Uterus (tissue), 3 donors: ENCODE measurements at regions not wholly inside any gene's neighbourhood (a gene's known extent, or its start where the extent isn't known, plus 50 kb on each side); places are given as distances from the start of the nearest gene placed in this dataset.

ENCODE experiments used
- DNase-seq, 2 donors: peaks; one replicate each; pipeline ENCODE4 v3.0.0-alpha.2; 2019 to 2020
- H3K27ac ChIP-seq, 2 donors: fragments of 200-600 bp; sonication (generic); 1 replicate in 1 of 2; 2 replicates in 1 of 2; pipeline ENCODE4 v1.5.1; 2016 to 2018
- H3K27me3 ChIP-seq, 2 donors: fragments of 200-600 bp; sonication (generic); one replicate each; pipeline ENCODE4 v1.5.1; 2018 to 2019; ENCODE audit warnings: control low read depth in 1 of 2
- H3K36me3 ChIP-seq, 2 donors: fragments of 200-600 bp; sonication (generic); one replicate each; pipeline ENCODE4 v1.5.1; 2019; ENCODE audit warnings: control low read depth in 1 of 2
- H3K4me1 ChIP-seq, 2 donors: fragments of 200-600 bp; sonication (generic); one replicate each; pipeline ENCODE4 v1.5.1; 2018 to 2019; ENCODE audit warnings: control low read depth in 1 of 2
- H3K4me3 ChIP-seq, 2 donors: fragments of 200-600 bp; sonication (generic); 1 replicate in 1 of 2; 2 replicates in 1 of 2; pipeline ENCODE4 v1.5.1; 2018 to 2019; ENCODE audit warnings: mild to moderate bottlenecking in 1 of 2
- H3K9me3 ChIP-seq, 2 donors: fragments of 200-600 bp; sonication (generic); one replicate each; pipeline ENCODE4 v1.5.1; 2019; ENCODE audit warnings: control low read depth in 1 of 2
- POLR2A ChIP-seq, 2 donors: fragments of 450-650 bp; IDR thresholded peaks; one replicate each; pipeline ENCODE4 v1.6.1; 2016; ENCODE audit warnings: antibody characterized with exemption in 2 of 2, mild to moderate bottlenecking in 1 of 2, moderate library complexity in 1 of 2
- intact Hi-C: fragments of 100-400 bp; cut with DNase I; formaldehyde crosslinking; loops from one replicate; pipeline ENCODE4 v1.15.1; 2023; ENCODE audit warnings: low total_unique reads
- TF ChIP-seq, protein P1 (sequence below), 4 experiments: fragments of 200-600 bp in 2 of 4; fragments of 450-650 bp in 2 of 4; sonication (generic) in 2 of 4; IDR thresholded peaks; one replicate each; pipeline ENCODE4 v1.5.1; 2016 to 2019; ENCODE audit warnings: antibody characterized with exemption in 4 of 4, mild to moderate bottlenecking in 2 of 4, moderate library complexity in 1 of 4
- donor health status: DM: yes; HTN: yes; CAD: no.

DNA sequence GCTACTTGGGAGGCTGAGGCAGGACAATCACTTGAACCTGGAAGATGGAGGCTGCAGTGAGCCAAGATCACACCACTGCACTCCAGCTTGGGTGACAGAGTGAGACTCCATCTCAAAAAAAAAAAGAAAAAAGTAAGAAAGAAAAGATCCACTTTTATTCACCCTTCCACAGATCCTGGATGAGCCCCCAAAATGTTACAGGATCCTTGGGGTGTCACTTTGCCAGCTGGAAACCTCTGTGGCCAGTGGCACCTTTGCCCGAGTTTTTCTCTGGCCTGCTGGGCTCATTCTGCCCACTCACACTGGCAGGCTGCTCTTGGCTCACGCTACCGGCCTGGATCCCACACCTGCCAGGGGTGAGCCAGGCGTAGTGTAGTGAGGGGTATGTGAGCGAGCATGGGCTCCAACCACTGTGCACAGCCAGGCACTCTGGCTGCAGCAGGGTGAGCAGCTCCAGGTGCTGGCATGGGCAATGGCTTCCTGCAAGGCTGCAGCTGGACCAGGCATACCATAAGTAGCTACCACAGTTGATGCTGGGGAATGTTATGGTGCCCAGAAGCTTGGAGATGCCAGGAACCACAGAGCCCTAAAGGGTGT lies 57.8 kb upstream of the C15orf39 start:
- intact Hi-C loops, result no loop called here
- no peaks in the 10 kb centered on the region for H3K4me1 ChIP-seq
- DNase-seq, result no peak
- H3K4me3 ChIP-seq, result no peak overlapping the region
- TF ChIP-seq, protein P1, sequence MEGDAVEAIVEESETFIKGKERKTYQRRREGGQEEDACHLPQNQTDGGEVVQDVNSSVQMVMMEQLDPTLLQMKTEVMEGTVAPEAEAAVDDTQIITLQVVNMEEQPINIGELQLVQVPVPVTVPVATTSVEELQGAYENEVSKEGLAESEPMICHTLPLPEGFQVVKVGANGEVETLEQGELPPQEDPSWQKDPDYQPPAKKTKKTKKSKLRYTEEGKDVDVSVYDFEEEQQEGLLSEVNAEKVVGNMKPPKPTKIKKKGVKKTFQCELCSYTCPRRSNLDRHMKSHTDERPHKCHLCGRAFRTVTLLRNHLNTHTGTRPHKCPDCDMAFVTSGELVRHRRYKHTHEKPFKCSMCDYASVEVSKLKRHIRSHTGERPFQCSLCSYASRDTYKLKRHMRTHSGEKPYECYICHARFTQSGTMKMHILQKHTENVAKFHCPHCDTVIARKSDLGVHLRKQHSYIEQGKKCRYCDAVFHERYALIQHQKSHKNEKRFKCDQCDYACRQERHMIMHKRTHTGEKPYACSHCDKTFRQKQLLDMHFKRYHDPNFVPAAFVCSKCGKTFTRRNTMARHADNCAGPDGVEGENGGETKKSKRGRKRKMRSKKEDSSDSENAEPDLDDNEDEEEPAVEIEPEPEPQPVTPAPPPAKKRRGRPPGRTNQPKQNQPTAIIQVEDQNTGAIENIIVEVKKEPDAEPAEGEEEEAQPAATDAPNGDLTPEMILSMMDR (IDR thresholded peaks at IDR 0.05), result no peak
- TF ChIP-seq POLR2A (IDR thresholded peaks at IDR 0.05), result no peak
- H3K36me3 ChIP-seq, result no peaks in the 10 kb centered on the region
- H3K9me3 ChIP-seq, result peaks cover 0 to 24% of the 10 kb centered on the region in 2 donors
- H3K27me3 ChIP-seq, result no peaks in the 10 kb centered on the region
- H3K27ac ChIP-seq, result no peak overlapping the region

DNA sequence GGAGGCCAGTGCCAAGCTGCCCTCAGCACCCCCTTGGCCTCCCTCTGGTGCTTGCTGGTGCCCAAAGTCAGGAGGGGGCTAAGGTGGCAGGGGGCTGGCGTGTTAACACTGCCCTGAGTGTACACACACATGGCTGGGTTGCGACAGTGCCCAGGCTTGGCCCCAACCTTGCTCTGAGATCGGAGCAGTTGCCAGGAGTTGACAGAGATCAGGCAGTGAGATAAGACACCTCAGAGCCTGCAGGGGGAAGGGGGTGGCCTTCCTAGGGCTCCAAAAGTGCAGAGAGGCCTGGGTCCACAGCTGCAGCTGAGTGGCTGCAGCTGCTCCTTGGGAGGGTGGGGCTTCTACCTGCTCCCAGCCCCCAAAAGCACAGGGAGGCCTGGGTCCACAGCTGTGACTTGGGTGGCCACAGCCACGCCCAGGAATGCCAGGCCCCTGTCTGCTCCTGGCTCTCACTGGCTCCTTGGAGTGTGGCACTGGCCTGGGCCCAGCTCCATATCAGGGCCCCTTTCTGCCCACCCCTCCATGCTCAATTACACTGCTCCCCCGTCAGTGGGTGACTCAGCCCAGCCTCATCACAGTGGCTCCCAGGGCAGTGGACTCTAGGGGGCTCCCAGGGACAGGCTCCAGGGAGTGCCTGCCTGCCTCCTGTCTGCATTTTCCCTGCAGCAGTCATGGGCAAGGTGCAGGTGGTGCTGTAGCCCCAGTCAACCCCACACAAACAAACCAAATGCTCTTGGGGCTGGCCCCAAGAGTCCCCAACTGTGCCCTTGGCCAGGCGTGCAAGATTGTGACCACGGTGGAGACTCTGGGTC lies 56.4 kb upstream of the C15orf39 start:
- Histone ChIP-seq H3K27ac (no peak overlapping the region), H3K36me3 (no peaks in the 10 kb centered on the region), H3K27me3 (no peaks in the 10 kb centered on the region), H3K9me3 (peaks cover 0 to 24% of the 10 kb centered on the region in 2 donors), H3K4me3 (no peak overlapping the region), H3K4me1 (no peaks in the 10 kb centered on the region)
- DNase-seq, result no peak
- TF ChIP-seq, protein P1 (IDR thresholded peaks at IDR 0.05), result no peak
- TF ChIP-seq POLR2A (IDR thresholded peaks at IDR 0.05), result no peak
- intact Hi-C loops, result no loop called here

DNA sequence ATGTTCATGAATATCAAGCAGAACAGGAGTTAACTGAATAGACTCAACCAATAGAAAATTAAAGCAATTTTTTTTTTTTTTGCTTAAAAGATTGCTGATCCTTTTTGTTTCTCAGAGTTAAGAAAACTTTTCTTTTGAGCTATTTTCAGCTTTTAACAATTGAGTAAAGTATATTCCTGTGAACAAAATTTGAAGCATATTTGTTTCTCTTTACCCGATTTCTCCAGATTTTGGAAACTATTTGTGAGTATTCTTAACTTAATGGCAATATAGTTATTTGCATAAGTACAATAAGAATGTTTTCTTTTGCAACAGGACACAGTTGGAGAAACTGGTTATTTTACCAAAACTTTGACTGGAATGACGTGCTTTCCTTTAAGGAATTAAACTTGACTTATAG lies 53.4 kb upstream of the C15orf39 start:
- TF ChIP-seq POLR2A (IDR thresholded peaks at IDR 0.05), result no peak
- TF ChIP-seq, protein P1 (IDR thresholded peaks at IDR 0.05), result no peak
- no peak overlapping the region for H3K27ac ChIP-seq
- no peak for DNase-seq
- H3K9me3 ChIP-seq, result peaks cover 0 to 12% of the 10 kb centered on the region in 2 donors
- no peaks in the 10 kb centered on the region for H3K27me3 ChIP-seq
- H3K4me1 ChIP-seq, result no peaks in the 10 kb centered on the region
- H3K4me3 ChIP-seq, result no peak overlapping the region
- no peaks in the 10 kb centered on the region for H3K36me3 ChIP-seq
- intact Hi-C loops, result no loop called here

DNA sequence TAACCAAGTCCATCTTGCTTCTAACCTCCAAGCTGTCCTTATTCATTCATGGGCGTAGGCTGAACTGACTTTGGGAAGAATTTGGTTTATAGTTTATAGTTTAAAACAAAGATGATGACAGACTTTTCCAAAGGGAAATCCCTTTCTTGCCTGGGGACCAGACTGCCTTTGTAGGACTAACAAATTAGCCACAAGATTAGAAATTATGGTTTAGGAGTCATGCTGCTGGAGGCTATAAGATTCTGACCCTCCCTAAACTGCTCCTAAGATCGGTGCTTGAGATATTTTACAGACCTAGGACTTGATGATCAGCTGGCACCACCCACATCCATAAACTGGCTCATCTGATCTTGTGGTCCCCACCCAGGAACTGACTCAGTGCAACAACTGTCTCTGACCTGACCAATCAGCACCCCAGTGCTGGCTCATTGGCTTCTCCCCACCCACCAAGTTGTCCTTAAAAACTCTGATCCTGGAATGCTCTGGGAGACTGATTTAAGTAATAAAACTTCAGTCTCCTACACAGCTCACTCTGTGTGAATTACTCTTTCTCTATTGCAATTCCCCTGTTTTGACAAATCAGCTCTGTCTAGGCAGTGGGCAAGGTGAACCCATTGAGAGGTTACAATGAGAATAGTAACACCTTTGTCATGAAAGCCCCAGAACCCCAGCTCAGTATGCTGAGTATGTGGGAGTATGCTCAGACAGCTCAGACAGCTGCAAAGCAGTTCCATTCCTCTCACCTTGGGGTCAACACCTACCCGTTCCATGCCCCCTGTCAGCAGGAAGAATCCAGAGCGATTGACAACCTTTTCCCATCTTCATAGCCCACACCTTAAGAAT lies 51.6 kb upstream of the C15orf39 start:
- no peaks in the 10 kb centered on the region for H3K9me3 ChIP-seq
- H3K4me3 ChIP-seq, result no peak overlapping the region
- H3K36me3 ChIP-seq, result no peaks in the 10 kb centered on the region
- no peaks in the 10 kb centered on the region for H3K4me1 ChIP-seq
- TF ChIP-seq POLR2A (IDR thresholded peaks at IDR 0.05), result no peak
- TF ChIP-seq, protein P1 (IDR thresholded peaks at IDR 0.05), result no peak
- no peaks in the 10 kb centered on the region for H3K27me3 ChIP-seq
- H3K27ac ChIP-seq, result no peak overlapping the region
- DNase-seq, result no peak
- intact Hi-C loops, result no loop called here
